ENCODE measurements at regions not wholly inside any gene's neighbourhood (a gene's known extent, or its start where the extent isn't known, plus 50 kb on each side); places are given as distances from the start of the nearest gene placed in this dataset.
"Not testable (repeated sequence)": the region's sequence is repeated elsewhere in the genome, so short reads cannot be mapped to it uniquely, and the experiment has no call there.

DNA sequence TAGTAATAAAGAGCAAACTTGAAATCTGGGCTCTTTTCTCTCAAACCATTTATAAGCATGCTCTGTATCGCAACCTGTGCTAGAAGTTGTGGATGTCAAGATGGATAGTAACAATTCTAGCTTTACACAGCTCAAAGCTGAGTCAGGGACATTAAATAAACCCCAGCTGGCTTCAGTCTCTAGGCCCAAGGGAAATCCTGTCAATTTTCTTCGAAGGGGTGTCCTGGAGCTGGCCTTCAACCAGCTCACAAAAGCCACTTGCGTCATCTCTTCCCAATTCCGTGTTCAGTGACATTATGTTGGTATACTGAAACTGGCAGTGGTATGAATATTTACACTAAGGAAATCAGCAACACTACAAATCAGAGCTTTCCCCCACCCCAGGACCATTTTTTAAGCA, 89.8 kb upstream of the PRKG2 start:
- TF ChIP-seq, protein P1, sequence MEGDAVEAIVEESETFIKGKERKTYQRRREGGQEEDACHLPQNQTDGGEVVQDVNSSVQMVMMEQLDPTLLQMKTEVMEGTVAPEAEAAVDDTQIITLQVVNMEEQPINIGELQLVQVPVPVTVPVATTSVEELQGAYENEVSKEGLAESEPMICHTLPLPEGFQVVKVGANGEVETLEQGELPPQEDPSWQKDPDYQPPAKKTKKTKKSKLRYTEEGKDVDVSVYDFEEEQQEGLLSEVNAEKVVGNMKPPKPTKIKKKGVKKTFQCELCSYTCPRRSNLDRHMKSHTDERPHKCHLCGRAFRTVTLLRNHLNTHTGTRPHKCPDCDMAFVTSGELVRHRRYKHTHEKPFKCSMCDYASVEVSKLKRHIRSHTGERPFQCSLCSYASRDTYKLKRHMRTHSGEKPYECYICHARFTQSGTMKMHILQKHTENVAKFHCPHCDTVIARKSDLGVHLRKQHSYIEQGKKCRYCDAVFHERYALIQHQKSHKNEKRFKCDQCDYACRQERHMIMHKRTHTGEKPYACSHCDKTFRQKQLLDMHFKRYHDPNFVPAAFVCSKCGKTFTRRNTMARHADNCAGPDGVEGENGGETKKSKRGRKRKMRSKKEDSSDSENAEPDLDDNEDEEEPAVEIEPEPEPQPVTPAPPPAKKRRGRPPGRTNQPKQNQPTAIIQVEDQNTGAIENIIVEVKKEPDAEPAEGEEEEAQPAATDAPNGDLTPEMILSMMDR (IDR thresholded peaks at IDR 0.05; ENCODE audit: low read length, missing control alignments), result no peak
- DNase-seq (ENCODE audit: low read depth), result peak; percentile 38
- no peak overlapping the region for H3K4me3 ChIP-seq (replicated peaks; ENCODE audit: low read depth, low read length)

DNA sequence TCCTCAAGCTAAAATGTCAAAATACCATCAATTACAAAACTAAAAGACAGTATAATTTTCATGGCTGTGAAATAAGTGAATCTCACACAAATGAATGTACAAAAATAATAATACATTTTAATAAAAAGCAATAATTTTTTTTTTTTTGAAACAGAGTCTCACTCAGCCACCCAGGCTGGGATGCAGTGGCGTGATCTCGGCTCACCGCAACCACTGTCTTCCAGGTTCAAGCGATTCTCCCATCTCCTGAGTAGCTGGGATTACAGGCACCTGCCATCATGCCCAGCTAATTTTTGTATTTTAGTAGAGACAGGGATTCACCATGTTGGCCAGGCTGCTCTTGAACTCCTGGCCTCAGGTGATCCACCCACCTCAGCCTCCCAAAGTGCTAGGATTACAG, 85.3 kb upstream of the PRKG2 start:
- H3K4me3 ChIP-seq (replicated peaks; ENCODE audit: low read depth, low read length); DNase-seq (ENCODE audit: low read depth): not testable (repeated sequence)

DNA sequence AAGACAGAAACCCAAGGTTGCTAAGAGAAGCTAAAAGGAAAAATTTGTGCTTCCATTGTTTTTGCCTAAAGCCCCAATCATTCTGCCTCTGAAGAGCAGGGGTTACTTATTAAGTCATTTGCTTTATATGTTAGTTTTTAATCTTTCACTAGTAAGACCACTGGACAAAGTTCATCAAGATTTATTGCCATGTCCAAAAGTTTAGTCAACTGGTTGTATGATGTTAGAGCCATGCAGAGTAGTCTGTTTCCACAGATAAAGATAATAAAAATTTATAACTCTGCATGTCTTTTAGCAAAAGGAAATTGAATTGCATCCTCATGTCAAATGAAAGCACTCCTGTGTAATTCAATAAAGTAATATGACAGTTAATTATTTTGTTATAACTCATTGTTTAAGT, 75.8 kb upstream of the PRKG2 start:
- DNase-seq (ENCODE audit: low read depth), result no peak
- no peak overlapping the region for H3K4me3 ChIP-seq (replicated peaks; ENCODE audit: low read depth, low read length)
- TF ChIP-seq, protein P1 (IDR thresholded peaks at IDR 0.05; ENCODE audit: low read length, missing control alignments), result no peak

DNA sequence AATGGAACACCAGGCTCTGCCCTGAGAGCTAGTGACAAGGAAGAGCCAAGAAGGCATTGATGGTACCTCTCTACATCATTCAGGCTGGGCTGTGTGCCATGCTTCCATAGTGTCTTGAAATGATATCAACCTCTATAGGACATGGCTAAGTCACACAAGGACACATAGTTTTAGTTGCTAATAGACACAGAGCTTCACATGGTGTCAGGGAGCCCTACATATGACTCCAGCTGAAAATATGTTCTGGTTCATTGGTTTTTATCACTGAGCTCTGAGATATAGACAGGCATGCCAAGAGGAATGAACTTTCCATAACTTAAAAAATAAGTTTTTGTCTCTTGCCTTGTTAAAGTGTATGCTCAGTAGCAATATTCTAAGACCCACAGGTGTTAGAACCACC, 72.1 kb upstream of the PRKG2 start:
- TF ChIP-seq, protein P1 (IDR thresholded peaks at IDR 0.05; ENCODE audit: low read length, missing control alignments), result no peak
- H3K4me3 ChIP-seq (replicated peaks; ENCODE audit: low read depth, low read length), result no peak overlapping the region
- no peak for DNase-seq (ENCODE audit: low read depth)

DNA sequence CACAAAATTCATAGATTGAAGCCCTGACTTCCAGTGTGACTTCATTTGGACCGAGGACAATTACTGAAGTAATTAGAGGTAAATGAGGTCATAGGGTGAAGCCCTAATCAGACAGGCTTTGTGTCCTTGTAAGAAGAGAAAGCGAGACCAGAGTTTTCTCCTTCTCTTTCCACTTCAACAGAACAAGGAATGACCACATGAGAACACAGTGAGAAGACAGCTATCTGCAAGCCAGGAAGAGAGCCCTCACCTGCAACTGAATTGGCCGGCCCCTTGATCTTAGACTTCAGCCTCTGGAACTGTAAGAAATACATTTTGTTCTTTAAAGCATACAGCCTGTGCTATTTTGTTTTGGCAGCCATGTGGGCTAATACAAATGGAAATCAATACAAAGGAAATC, 67.1 kb upstream of the PRKG2 start:
- no peak for DNase-seq (ENCODE audit: low read depth)
- TF ChIP-seq, protein P1 (IDR thresholded peaks at IDR 0.05; ENCODE audit: low read length, missing control alignments), result no peak
- H3K4me3 ChIP-seq (replicated peaks; ENCODE audit: low read depth, low read length), result no peak overlapping the region

DNA sequence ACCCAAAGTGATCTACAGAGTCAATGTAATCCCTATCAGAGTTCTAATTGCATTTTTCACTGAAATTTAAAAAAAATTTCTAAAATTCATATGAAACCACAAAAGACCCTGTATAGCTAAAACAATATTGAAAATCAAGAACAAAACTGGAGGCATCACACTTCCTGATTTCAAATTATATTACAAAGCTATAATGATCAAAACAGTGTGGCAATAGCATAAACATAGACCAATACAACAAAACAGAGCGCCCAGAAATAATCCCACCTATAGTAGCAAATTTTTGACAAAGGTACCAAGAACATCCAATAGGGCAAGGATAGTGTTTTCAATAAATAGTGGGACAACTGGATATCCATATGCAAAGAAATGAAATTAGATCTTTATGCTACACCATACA, 59.4 kb upstream of the PRKG2 start:
- DNase-seq (ENCODE audit: low read depth), result no peak
- H3K4me3 ChIP-seq (replicated peaks; ENCODE audit: low read depth, low read length), result no peak overlapping the region
- TF ChIP-seq, protein P1 (IDR thresholded peaks at IDR 0.05; ENCODE audit: low read length, missing control alignments), result no peak

DNA sequence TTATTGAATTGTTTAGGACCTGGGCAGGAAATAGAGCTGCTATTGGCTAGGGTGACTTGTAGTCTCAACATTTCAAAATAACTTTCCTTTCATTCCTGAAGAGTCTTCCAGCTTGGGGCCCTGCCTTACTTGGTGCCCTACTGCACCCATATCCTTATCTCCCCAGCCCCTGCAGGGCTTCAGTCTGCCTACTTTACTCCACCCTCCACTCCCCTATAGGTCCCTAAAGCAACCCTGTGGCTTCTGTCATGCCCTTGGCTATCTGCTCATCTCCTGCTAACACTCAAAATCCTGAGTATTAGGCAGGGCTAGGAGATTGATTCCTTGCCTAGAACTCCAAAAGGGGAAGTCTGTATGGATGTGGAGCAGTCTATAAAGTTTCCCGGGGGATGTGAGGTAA, 57.6 kb upstream of the PRKG2 start:
- no peak overlapping the region for H3K4me3 ChIP-seq (replicated peaks; ENCODE audit: low read depth, low read length)
- TF ChIP-seq, protein P1 (IDR thresholded peaks at IDR 0.05; ENCODE audit: low read length, missing control alignments), result no peak
- DNase-seq (ENCODE audit: low read depth), result no peak
